ENCODE measurements at regions not wholly inside any gene's neighbourhood (a gene's known extent, or its start where the extent isn't known, plus 50 kb on each side); places are given as distances from the start of the nearest gene placed in this dataset.
"Not testable (repeated sequence)": the region's sequence is repeated elsewhere in the genome, so short reads cannot be mapped to it uniquely, and the experiment has no call there.

DNA sequence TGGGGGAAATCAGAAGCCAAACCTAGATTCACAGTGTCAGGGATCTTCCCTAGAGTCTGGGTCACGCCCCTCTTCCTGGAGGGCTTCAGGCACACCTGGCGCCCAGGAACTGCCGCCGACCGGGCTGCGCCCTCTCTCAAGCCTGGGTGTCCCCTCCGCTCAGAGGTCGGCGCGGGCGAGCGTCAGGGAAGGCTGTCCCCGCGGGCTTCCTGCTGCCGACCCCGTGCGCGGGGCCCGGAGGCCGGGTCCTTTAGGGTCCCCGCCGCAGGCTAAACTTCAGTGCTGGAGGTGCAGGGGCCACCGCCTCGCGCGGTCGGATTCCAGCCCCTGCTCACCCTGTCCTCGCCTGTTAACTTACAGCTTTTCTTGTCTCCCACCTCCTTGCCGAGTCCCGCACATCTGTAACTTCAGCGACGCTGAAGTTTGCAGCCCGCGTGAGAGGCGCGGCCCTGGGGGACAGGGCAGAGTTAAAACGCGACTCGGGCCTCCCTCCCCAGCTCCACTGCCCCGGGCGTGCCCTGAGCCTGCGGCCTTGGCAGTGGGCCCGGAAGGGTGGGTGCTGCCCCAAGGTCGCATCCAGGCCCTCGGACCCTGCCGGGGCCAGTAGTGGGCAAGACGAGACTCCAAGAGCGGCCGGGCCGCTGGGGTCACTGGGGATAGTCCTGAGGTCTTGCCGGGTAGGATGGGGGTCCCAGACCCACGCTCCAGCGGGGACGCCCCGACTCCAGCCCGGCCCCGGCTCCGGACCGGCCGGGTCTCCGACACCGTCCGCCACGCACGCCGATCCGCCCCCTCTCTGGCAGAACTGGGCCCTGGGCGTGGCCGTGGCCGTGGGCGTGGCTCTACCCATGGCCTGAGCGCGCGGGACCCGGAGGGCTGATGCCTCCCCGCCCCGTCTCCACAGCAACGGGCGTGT, 95.6 kb upstream of the ZNF98 start:
- Histone ChIP-seq H3K9ac (ENCODE audit: low read length in 5 of 5) (no peak overlapping the region), H3K4me1 (ENCODE audit: control insufficient read depth in 5 of 5, insufficient read depth in 5 of 5, low read length in 5 of 5) (no peaks in the 10 kb centered on the region), H3K4me3 (ENCODE audit: low read depth in 1 of 5, low read length in 5 of 5) (peak overlapping the region in 4 of 5 donors; percentile 22 to 37 (median 30)), H3K9me3 (ENCODE audit: control insufficient read depth in 5 of 5, low read length in 5 of 5) (peaks cover 0 to 63% (median 23%) of the 10 kb centered on the region in 5 donors), H3K27ac (ENCODE audit: low read depth, low read length) (no peak overlapping the region), H3K36me3 (ENCODE audit: control insufficient read depth in 5 of 5, insufficient read depth in 5 of 5, low read length in 5 of 5) (no peaks in the 10 kb centered on the region), H3K27me3 (ENCODE audit: control insufficient read depth in 5 of 5, insufficient read depth in 4 of 5, low read length in 5 of 5) (no peaks in the 10 kb centered on the region)

- H3K4me3 ChIP-seq (ENCODE audit: low read depth in 1 of 5, low read length in 5 of 5): no peak overlapping the region
- no peak overlapping the region for H3K27ac ChIP-seq (ENCODE audit: low read depth, low read length)
- H3K27me3 ChIP-seq (ENCODE audit: control insufficient read depth in 5 of 5, insufficient read depth in 4 of 5, low read length in 5 of 5): no peaks in the 10 kb centered on the region
Measured at GRCh38 chr19:22515435-22515834, 93.3 kb upstream of the ZNF98 start.

DNA sequence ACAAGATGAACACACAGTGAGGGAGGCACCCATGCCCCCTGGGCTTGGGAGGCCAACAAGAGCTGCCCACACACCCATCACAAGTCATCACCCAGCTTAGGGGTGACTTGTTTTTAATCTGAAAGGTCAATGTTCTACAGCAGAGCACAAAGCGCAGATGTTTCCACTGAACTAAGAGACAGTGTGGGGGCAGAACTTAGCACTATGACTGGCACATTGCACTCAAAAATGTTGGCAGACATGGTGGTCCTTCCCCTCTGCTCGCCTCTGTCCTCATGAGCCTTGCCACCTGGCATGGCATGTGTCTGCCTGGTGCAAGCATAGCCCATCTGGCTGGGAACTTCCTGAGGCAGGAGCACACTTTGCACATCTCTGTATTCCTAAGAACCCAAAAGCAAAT, 81.4 kb upstream of the ZNF98 start:
- Histone ChIP-seq H3K4me3 (ENCODE audit: low read depth in 1 of 5, low read length in 5 of 5) (peak overlapping the region in 1 of 5 donors; percentile 12), H3K27me3 (ENCODE audit: control insufficient read depth in 5 of 5, insufficient read depth in 4 of 5, low read length in 5 of 5) (no peaks in the 10 kb centered on the region), H3K4me1 (ENCODE audit: control insufficient read depth in 5 of 5, insufficient read depth in 5 of 5, low read length in 5 of 5) (no peaks in the 10 kb centered on the region), H3K36me3 (ENCODE audit: control insufficient read depth in 5 of 5, insufficient read depth in 5 of 5, low read length in 5 of 5) (no peaks in the 10 kb centered on the region), H3K27ac (ENCODE audit: low read depth, low read length) (no peak overlapping the region), H3K9me3 (ENCODE audit: control insufficient read depth in 5 of 5, low read length in 5 of 5) (peaks cover 11 to 71% (median 39%) of the 10 kb centered on the region in 5 donors), H3K9ac (ENCODE audit: low read length in 5 of 5) (no peak overlapping the region)

More at GRCh38 chr19:22515435-22515834, 93.3 kb upstream of the ZNF98 start:
- H3K9me3 ChIP-seq (ENCODE audit: control insufficient read depth in 5 of 5, low read length in 5 of 5): peaks cover 0 to 75% (median 28%) of the 10 kb centered on the region in 5 donors
- no peak overlapping the region for H3K9ac ChIP-seq (ENCODE audit: low read length in 5 of 5)
- H3K4me1 ChIP-seq (ENCODE audit: control insufficient read depth in 5 of 5, insufficient read depth in 5 of 5, low read length in 5 of 5): no peaks in the 10 kb centered on the region
- H3K36me3 ChIP-seq (ENCODE audit: control insufficient read depth in 5 of 5, insufficient read depth in 5 of 5, low read length in 5 of 5): no peaks in the 10 kb centered on the region

- H3K9ac ChIP-seq (ENCODE audit: low read length in 5 of 5): no peak overlapping the region
Measured at GRCh38 chr19:22502766-22503165, 80.6 kb upstream of the ZNF98 start.

DNA sequence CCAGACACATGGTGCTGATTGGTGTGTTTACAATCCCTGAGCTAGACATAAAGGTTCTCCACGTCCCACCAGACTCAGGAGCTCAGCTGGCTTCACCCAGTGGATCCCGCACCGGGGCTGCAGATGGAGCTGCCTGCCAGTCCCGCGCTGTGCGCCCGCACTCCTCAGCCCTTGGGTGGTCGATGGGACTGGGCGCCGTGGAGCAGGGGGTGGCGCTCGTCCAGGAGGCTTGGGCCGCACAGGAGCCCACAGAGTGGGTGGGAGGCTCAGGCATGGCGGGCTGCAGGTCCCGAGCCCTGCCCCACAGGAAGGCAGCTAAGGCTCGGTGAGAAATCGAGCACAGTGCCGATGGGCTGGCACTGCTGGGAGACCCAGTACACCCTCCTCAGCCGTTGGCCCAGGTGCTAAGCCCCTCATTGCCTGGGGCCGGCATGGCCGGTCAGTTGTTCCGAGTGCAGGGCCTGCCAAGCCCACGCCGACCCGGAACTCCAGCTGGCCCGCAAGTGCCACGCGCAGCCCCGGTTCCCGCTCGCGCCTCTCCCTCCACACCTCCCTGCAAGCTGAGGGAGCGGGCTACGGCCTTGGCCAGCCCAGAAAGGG, 76.8 kb upstream of the ZNF98 start:
- not testable (repeated sequence) for H3K9ac ChIP-seq (ENCODE audit: low read length in 5 of 5); H3K36me3 ChIP-seq (ENCODE audit: control insufficient read depth in 5 of 5, insufficient read depth in 5 of 5, low read length in 5 of 5); H3K4me1 ChIP-seq (ENCODE audit: control insufficient read depth in 5 of 5, insufficient read depth in 5 of 5, low read length in 5 of 5); H3K27me3 ChIP-seq (ENCODE audit: control insufficient read depth in 5 of 5, insufficient read depth in 4 of 5, low read length in 5 of 5); H3K27ac ChIP-seq (ENCODE audit: low read depth, low read length); H3K4me3 ChIP-seq (ENCODE audit: low read depth in 1 of 5, low read length in 5 of 5)
- peaks cover 6 to 67% (median 38%) of the 10 kb centered on the region in 5 donors for H3K9me3 ChIP-seq (ENCODE audit: control insufficient read depth in 5 of 5, low read length in 5 of 5)

More at GRCh38 chr19:22502766-22503165, 80.6 kb upstream of the ZNF98 start:
- no peaks in the 10 kb centered on the region for H3K27me3 ChIP-seq (ENCODE audit: control insufficient read depth in 5 of 5, insufficient read depth in 4 of 5, low read length in 5 of 5)
- H3K9me3 ChIP-seq (ENCODE audit: control insufficient read depth in 5 of 5, low read length in 5 of 5): peaks cover 11 to 71% (median 39%) of the 10 kb centered on the region in 5 donors
- H3K4me3 ChIP-seq (ENCODE audit: low read depth in 1 of 5, low read length in 5 of 5): no peak overlapping the region
- no peaks in the 10 kb centered on the region for H3K36me3 ChIP-seq (ENCODE audit: control insufficient read depth in 5 of 5, insufficient read depth in 5 of 5, low read length in 5 of 5)
- H3K27ac ChIP-seq (ENCODE audit: low read depth, low read length): no peak overlapping the region
- H3K4me1 ChIP-seq (ENCODE audit: control insufficient read depth in 5 of 5, insufficient read depth in 5 of 5, low read length in 5 of 5): no peaks in the 10 kb centered on the region

DNA sequence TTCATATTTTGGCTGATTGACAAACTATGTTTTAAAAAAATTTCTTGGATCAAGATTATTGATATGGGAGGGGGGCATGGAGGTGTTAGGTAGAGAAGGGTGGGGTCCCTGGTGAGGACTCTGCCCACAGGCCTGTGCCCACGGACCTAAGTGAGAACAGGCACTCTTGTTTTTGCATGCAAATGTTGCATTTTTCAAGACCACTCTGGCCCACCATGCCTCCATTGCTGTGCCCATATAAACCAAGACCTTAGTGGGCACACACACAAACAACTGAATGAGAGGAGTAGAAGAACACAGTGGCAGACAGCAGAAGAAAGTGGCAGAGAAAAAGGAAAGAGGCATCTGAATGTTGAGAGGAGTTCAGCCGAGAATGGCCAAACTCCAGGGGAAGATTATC, 69.6 kb upstream of the ZNF98 start:
- peaks cover 7 to 61% (median 47%) of the 10 kb centered on the region in 5 donors for H3K9me3 ChIP-seq (ENCODE audit: control insufficient read depth in 5 of 5, low read length in 5 of 5)
- H3K27me3 ChIP-seq (ENCODE audit: control insufficient read depth in 5 of 5, insufficient read depth in 4 of 5, low read length in 5 of 5): no peaks in the 10 kb centered on the region
- no peaks in the 10 kb centered on the region for H3K36me3 ChIP-seq (ENCODE audit: control insufficient read depth in 5 of 5, insufficient read depth in 5 of 5, low read length in 5 of 5)
- no peak overlapping the region for H3K9ac ChIP-seq (ENCODE audit: low read length in 5 of 5)
- H3K4me1 ChIP-seq (ENCODE audit: control insufficient read depth in 5 of 5, insufficient read depth in 5 of 5, low read length in 5 of 5): no peaks in the 10 kb centered on the region
- H3K27ac ChIP-seq (ENCODE audit: low read depth, low read length): no peak overlapping the region
- no peak overlapping the region for H3K4me3 ChIP-seq (ENCODE audit: low read depth in 1 of 5, low read length in 5 of 5)

- H3K4me3 ChIP-seq (ENCODE audit: low read depth in 1 of 5, low read length in 5 of 5); H3K27ac ChIP-seq (ENCODE audit: low read depth, low read length); H3K9ac ChIP-seq (ENCODE audit: low read length in 5 of 5); H3K36me3 ChIP-seq (ENCODE audit: control insufficient read depth in 5 of 5, insufficient read depth in 5 of 5, low read length in 5 of 5); H3K4me1 ChIP-seq (ENCODE audit: control insufficient read depth in 5 of 5, insufficient read depth in 5 of 5, low read length in 5 of 5); H3K27me3 ChIP-seq (ENCODE audit: control insufficient read depth in 5 of 5, insufficient read depth in 4 of 5, low read length in 5 of 5): not testable (repeated sequence)
- peaks cover 10 to 60% (median 40%) of the 10 kb centered on the region in 5 donors for H3K9me3 ChIP-seq (ENCODE audit: control insufficient read depth in 5 of 5, low read length in 5 of 5)
Measured at GRCh38 chr19:22483514-22483913, 61.4 kb upstream of the ZNF98 start.

- no peaks in the 10 kb centered on the region for H3K4me1 ChIP-seq (ENCODE audit: control insufficient read depth in 5 of 5, insufficient read depth in 5 of 5, low read length in 5 of 5)
- no peak overlapping the region for H3K9ac ChIP-seq (ENCODE audit: low read length in 5 of 5)
- H3K27me3 ChIP-seq (ENCODE audit: control insufficient read depth in 5 of 5, insufficient read depth in 4 of 5, low read length in 5 of 5): no peaks in the 10 kb centered on the region
- no peaks in the 10 kb centered on the region for H3K36me3 ChIP-seq (ENCODE audit: control insufficient read depth in 5 of 5, insufficient read depth in 5 of 5, low read length in 5 of 5)
- H3K4me3 ChIP-seq (ENCODE audit: low read depth in 1 of 5, low read length in 5 of 5): peak overlapping the region in 1 of 5 donors; percentile 37
- H3K9me3 ChIP-seq (ENCODE audit: control insufficient read depth in 5 of 5, low read length in 5 of 5): peaks cover 39 to 74% (median 69%) of the 10 kb centered on the region in 5 donors
- H3K27ac ChIP-seq (ENCODE audit: low read depth, low read length): no peak overlapping the region
Measured at GRCh38 chr19:22472180-22472637, 50.1 kb upstream of the ZNF98 start.

All from subcutaneous abdominal adipose tissue (tissue), 5 donors.